ENCODE measurements at regions not wholly inside any gene's neighbourhood (a gene's known extent, or its start where the extent isn't known, plus 50 kb on each side); places are given as distances from the start of the nearest gene placed in this dataset.

DNA sequence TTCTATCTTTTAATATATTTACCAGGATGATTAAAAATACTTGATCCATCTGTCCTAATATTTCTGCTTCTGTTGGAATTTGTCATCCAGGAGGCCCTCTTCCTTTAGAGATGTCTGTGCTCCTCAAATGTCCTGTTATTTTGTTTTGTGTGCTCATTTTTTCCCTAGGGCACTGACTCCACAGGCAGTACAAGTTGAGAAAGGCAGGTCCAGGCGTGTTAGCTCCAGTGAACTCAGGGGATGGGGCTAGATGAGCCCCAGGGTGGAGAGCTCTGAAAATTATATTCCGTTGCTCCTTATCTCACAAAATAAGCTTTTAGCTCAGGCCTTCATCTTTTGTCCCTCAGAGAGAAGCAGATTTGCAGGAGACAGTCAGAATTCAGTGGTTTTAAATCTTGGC, 105.7 kb downstream of the SLC4A3 start:
- no peak for TF ChIP-seq CTCF (IDR thresholded peaks at IDR 0.05; ENCODE audit: control extremely low read depth, extremely low read depth, low read depth, missing control alignments)
- ChIA-PET CTCF (interaction anchor here (0.8 to 1.5 kb wide), 2 partner anchors 12 to 17 kb away, joined by 4 read pairs; no protein-coding TSS in a partner anchor), POLR2A (no interaction called here)
- DNase-seq (ENCODE audit: extremely low spot score): no peak

DNA sequence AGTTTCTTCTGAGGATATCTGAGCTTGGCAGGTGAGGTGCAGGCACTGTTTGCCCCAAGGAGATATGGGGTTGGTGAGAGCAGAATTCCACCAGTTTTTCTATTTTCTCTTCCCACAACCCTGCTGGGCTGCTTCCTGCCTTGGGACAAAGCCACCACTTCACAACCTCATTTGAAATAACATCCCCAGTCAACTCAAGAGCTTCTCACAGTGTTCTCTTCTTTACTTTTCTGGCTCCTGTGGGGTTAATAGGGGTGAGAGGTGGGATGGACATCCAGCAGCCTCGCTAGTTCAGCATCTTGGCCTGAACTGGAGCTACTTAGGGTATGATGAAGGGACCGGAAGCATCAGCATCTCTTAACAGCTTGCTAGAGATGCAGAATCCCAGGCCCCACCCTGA, 106.3 kb downstream of the SLC4A3 start:
- TF ChIP-seq CTCF (IDR thresholded peaks at IDR 0.05; ENCODE audit: control extremely low read depth, extremely low read depth, low read depth, missing control alignments): no peak
- ChIA-PET CTCF (interaction anchor here (0.8 to 1.5 kb wide), 2 partner anchors 11 to 16 kb away, joined by 4 read pairs; no protein-coding TSS in a partner anchor), POLR2A (no interaction called here)
- DNase-seq (ENCODE audit: extremely low spot score): no peak

DNA sequence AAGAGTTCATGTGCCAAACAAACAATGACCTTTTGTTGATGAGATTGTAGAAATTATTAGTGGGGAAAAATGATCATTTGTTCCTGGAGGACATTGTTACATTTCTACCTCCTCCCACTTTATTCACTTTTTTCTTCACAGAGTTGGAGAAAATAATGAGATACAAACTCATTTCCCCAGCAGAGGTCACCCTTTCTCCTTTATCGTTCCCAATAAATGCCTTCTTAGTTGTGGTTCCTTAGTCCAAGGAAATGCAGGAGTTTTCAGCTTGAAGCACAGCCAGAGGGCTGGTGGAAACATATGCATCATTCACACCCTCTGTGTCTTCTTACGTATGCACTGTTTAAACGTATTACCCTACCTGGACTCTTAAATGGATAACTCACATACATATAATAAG, 108.8 kb downstream of the SLC4A3 start:
- POLR2A ChIA-PET: no interaction called here

GRCh38 chr2:219737270-219737691, 109.9 kb downstream of the SLC4A3 start:
- DNase-seq (ENCODE audit: extremely low spot score): no peak
- CTCF ChIA-PET: interaction anchor here (1.1 to 2.1 kb wide), 3 partner anchors 12 to 1836 kb away, joined by 3 to 17 read pairs (median 8); partner anchors contain the start of gene EPHA4
- POLR2A ChIA-PET: no interaction called here
- TF ChIP-seq CTCF (IDR thresholded peaks at IDR 0.05; ENCODE audit: control extremely low read depth, extremely low read depth, low read depth, missing control alignments): peak; percentile 19

More for the DNA sequence above, 108.8 kb downstream of the SLC4A3 start:
- peak; percentile 25 for DNase-seq (ENCODE audit: extremely low spot score)
- TF ChIP-seq CTCF (IDR thresholded peaks at IDR 0.05; ENCODE audit: control extremely low read depth, extremely low read depth, low read depth, missing control alignments): peak; percentile 52
- CTCF ChIA-PET: interaction anchor here (1.1 to 2.1 kb wide), 3 partner anchors 13 to 1837 kb away, joined by 3 to 17 read pairs (median 8); partner anchors contain the start of gene EPHA4

DNA sequence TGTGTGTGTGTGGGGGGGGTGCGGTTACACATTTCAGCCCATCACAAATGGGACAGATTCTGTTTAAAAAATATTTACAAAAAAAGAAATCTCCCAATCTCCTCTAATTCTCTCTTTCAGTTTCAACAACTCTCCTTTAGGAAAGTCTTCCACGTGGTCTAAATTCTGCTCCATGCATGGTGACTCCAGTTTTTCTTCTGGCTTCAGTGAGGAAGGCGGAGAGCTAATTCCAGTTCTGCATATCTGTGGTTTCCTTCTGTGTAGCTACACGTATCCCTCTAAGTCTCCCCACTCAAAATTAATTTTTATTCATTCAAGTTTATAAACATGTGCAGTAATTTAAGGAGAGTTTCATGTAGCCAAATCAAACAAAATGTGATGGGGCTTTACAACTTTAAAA, 111.6 kb downstream of the SLC4A3 start:
- POLR2A ChIA-PET: no interaction called here
- no peak for DNase-seq (ENCODE audit: extremely low spot score)
- CTCF ChIA-PET: no interaction called here
- no peak for TF ChIP-seq CTCF (IDR thresholded peaks at IDR 0.05; ENCODE audit: control extremely low read depth, extremely low read depth, low read depth, missing control alignments)

- ChIA-PET POLR2A (no interaction called here), CTCF (no interaction called here)
- no peak for TF ChIP-seq CTCF (IDR thresholded peaks at IDR 0.05; ENCODE audit: control extremely low read depth, extremely low read depth, low read depth, missing control alignments)
- no peak for DNase-seq (ENCODE audit: extremely low spot score)
These were observed 112.5 kb downstream of the SLC4A3 start for GRCh38 chr2:219739866-219740440.

All from GM10248 (cell line).